GM23248 (cell line): ENCODE measurements at regions not wholly inside any gene's neighbourhood (a gene's known extent, or its start where the extent isn't known, plus 50 kb on each side); places are given as distances from the start of the nearest gene placed in this dataset. TPM values are rescaled to one million over a fixed set of nuclear protein-coding genes. Genes with fewer than 3 reads are reported as not detected.

ENCODE experiments used
- DNase-seq: peaks from one replicate; pipeline ENCODE4 v3.0.0-alpha.2; 2015
- H2AFZ ChIP-seq: fragments of 200-600 bp; sonication (generic); 2 replicates; pipeline ENCODE4 v1.6.1; 2016; ENCODE audit warnings: antibody characterized with exemption
- H3F3A ChIP-seq: fragments of 200-600 bp; sonication (generic); 2 replicates; pipeline ENCODE4 v1.6.1; 2016; ENCODE audit warnings: mild to moderate bottlenecking, antibody characterized with exemption, mixed run types; ENCODE audit not compliant: insufficient read depth
- H3K27ac ChIP-seq: fragments of 200-600 bp; sonication (generic); 2 replicates; pipeline ENCODE4 v1.5.1; 2016; ENCODE audit warnings: mild to moderate bottlenecking
- H3K27me3 ChIP-seq: fragments of 200-600 bp; sonication (generic); replicated peaks from 2 replicates; pipeline ENCODE4 v1.6.1; 2016; ENCODE audit warnings: mild to moderate bottlenecking; ENCODE audit not compliant: insufficient read depth
- H3K36me3 ChIP-seq: fragments of 200-600 bp; sonication (generic); 2 replicates; pipeline ENCODE4 v1.6.1; 2016; ENCODE audit warnings: low read depth, mild to moderate bottlenecking
- H3K4me1 ChIP-seq: fragments of 200-600 bp; sonication (generic); 2 replicates; pipeline ENCODE4 v1.6.1; 2016; ENCODE audit warnings: mild to moderate bottlenecking; ENCODE audit not compliant: insufficient read depth
- H3K4me2 ChIP-seq: fragments of 200-600 bp; sonication (generic); one replicate; pipeline ENCODE4 v1.6.1; 2016; ENCODE audit warnings: mild to moderate bottlenecking; ENCODE audit not compliant: unreplicated experiment
- H3K4me3 ChIP-seq: fragments of 200-600 bp; sonication (generic); 2 replicates; pipeline ENCODE4 v1.5.1; 2016; ENCODE audit warnings: mild to moderate bottlenecking
- H3K79me2 ChIP-seq: fragments of 200-600 bp; sonication (generic); 2 replicates; pipeline ENCODE4 v1.6.1; 2016; ENCODE audit warnings: mild to moderate bottlenecking; ENCODE audit not compliant: insufficient read depth
- H3K9ac ChIP-seq: fragments of 200-600 bp; sonication (generic); 2 replicates; pipeline ENCODE4 v1.6.1; 2016; ENCODE audit warnings: mild to moderate bottlenecking
- H3K9me2 ChIP-seq: fragments of 200-600 bp; sonication (generic); 2 replicates; pipeline ENCODE4 v1.6.1; 2016; ENCODE audit warnings: mixed run types, mild to moderate bottlenecking, moderate library complexity; ENCODE audit not compliant: insufficient read depth
- H3K9me3 ChIP-seq: fragments of 200-600 bp; sonication (generic); one replicate; pipeline ENCODE4 v1.6.1; 2017; ENCODE audit warnings: low read depth
- H4K20me1 ChIP-seq: fragments of 200-600 bp; sonication (generic); 2 replicates; pipeline ENCODE4 v1.6.0; 2016; ENCODE audit not compliant: insufficient read depth
- EZH2 ChIP-seq: fragments of 200-600 bp; sonication (generic); IDR thresholded peaks from 2 replicates; pipeline ENCODE4 v1.6.1; 2018; ENCODE audit warnings: antibody characterized with exemption, mild to moderate bottlenecking; ENCODE audit not compliant: insufficient read depth, poor library complexity, severe bottlenecking
- EZH2phosphoT487 ChIP-seq: fragments of 200-600 bp; sonication (generic); IDR thresholded peaks from 2 replicates; pipeline ENCODE4 v1.6.1; 2018; ENCODE audit warnings: antibody characterized with exemption, moderate library complexity, mild to moderate bottlenecking, low read depth; ENCODE audit not compliant: insufficient read depth
- WGBS, 2 experiments: methylation state at CpG; one replicate each; pipeline ENCODE4 v1.1.6; 2015 to 2017; ENCODE audit warnings: low lambda C conversion rate in 2 of 2, low coverage in 1 of 2; ENCODE audit errors: missing lambda C conversion rate in 2 of 2; 5-methylcytosine and 5-hydroxymethylcytosine counted together
- in situ Hi-C: fragments of 300-500 bp; cut with MboI; formaldehyde crosslinking; loops from 2 replicates; pipeline ENCODE4 v1.15.0; 2020
- small RNA-seq: library from RNA; depleted of rRNA; stranded (forward); fragments of <200 nt; gene quantifications from one replicate; pipeline ENCODE3, GENCODE V24; 2014; ENCODE audit warnings: low read depth, low replicate concordance

- Histone ChIP-seq H3K36me3 (no peaks in the 10 kb centered on the region), H3K9me2 (no peaks in the 10 kb centered on the region), H3K27me3 (no peaks in the 10 kb centered on the region), H3F3A (peaks cover 16% of the 10 kb centered on the region; the same call in 1 of the 2 replicates), H3K9ac (no peak overlapping the region), H3K27ac (no peak overlapping the region), H3K4me1 (peaks cover 6% of the 10 kb centered on the region; the same call in 1 of the 2 replicates), H3K9me3 (no peaks in the 10 kb centered on the region), H4K20me1 (no peaks in the 10 kb centered on the region), H3K4me2 (peak overlapping the region; percentile 43), H3K4me3 (no peak overlapping the region), H2AFZ (no peak overlapping the region), H3K79me2 (no peaks in the 10 kb centered on the region)
- in situ Hi-C loops, result no loop called here
- no peak for TF ChIP-seq EZH2
- TF ChIP-seq EZH2phosphoT487, result no peak
- 1 to 17% methylated on average over 2 of the region's 2 CpGs for WGBS, 2 experiments
- DNase-seq, result peak; percentile 49
Observed at GRCh38 chr3:63207066-63207590, 71.0 kb upstream of the SYNPR start.

DNA sequence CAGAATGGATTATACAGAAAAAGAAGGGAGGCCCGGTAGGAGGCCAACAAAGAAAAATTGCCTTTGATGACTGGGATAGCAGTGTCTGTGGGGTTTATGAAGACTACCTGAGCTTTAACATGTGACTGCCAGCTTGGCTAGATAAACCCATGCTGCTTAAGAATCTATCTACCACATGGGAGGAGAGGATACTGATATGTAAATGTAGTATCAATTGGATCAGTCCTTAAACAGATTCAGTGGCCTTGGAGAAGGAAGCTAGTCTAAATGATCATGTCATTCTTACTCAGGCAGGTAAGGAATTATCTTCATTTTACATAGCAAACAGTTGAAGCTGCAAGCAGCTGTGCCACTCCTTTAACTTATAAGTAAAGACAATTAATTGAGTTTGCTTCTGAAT lies 50.0 kb upstream of the SYNPR start:
- no peak overlapping the region for H3K4me3 ChIP-seq
- 0 out of 2 replicates have a peak overlapping the region, but pooled peaks have one; percentile 11 for H2AFZ ChIP-seq
- H3K36me3 ChIP-seq, result no peaks in the 10 kb centered on the region
- H3F3A ChIP-seq, result no peaks in the 10 kb centered on the region
- no peaks in the 10 kb centered on the region for H3K79me2 ChIP-seq
- H3K9me3 ChIP-seq, result no peaks in the 10 kb centered on the region
- H3K27ac ChIP-seq, result no peak overlapping the region
- no peak for DNase-seq
- H4K20me1 ChIP-seq, result no peaks in the 10 kb centered on the region
- H3K4me1 ChIP-seq, result no peaks in the 10 kb centered on the region
- in situ Hi-C loops, result loop anchor here (10.0 kb wide), 1 partner anchor 563 kb away; no protein-coding TSS in a partner anchor
- no peaks in the 10 kb centered on the region for H3K27me3 ChIP-seq
- H3K4me2 ChIP-seq, result no peak overlapping the region
- H3K9ac ChIP-seq, result no peak overlapping the region
- TF ChIP-seq EZH2, result no peak
- 85 to 90% methylated on average over 1 of the region's 1 CpG for WGBS, 2 experiments
- no peaks in the 10 kb centered on the region for H3K9me2 ChIP-seq

Small RNA genes in the stretch of these regions (small RNA-seq; reads per million reads assigned to genes)
- not detected for gene UBL5P3
